BLaER1 treated with 17β-estradiol and CSF1 and Interleukin-3, amounts not matched to agents 10 nM and 100 nM (cell line): ENCODE measurements at regions not wholly inside any gene's neighbourhood (a gene's known extent, or its start where the extent isn't known, plus 50 kb on each side); places are given as distances from the start of the nearest gene placed in this dataset.

Experiments
- H3K27ac ChIP-seq, 11 experiments: shearing (Covaris generic); formaldehyde crosslinking; 2 replicates each; pipeline ENCODE4 v1.8.1; 2022
- H3K27me3 ChIP-seq, 11 experiments: shearing (Covaris generic); formaldehyde crosslinking; 2 replicates each; pipeline ENCODE4 v1.8.1; 2022
- H3K36me3 ChIP-seq, 11 experiments: shearing (Covaris generic); formaldehyde crosslinking; 2 replicates each; pipeline ENCODE4 v1.8.1; 2022
- H3K4me1 ChIP-seq, 10 experiments: shearing (Covaris generic); formaldehyde crosslinking; 2 replicates each; pipeline ENCODE4 v1.8.1; 2022
- H3K4me2 ChIP-seq, 11 experiments: shearing (Covaris generic); formaldehyde crosslinking; 2 replicates each; pipeline ENCODE4 v1.8.1; 2022
- H3K4me3 ChIP-seq, 10 experiments: shearing (Covaris generic); formaldehyde crosslinking; 2 replicates each; pipeline ENCODE4 v1.8.1; 2022
- H3K9ac ChIP-seq, 11 experiments: shearing (Covaris generic); formaldehyde crosslinking; 2 replicates each; pipeline ENCODE4 v1.8.1; 2022
- H3K9me3 ChIP-seq, 11 experiments: shearing (Covaris generic); formaldehyde crosslinking; replicated peaks in 1 of 11; 2 replicates each; pipeline ENCODE4 v1.8.1; 2022
- H4K20me1 ChIP-seq, 11 experiments: shearing (Covaris generic); formaldehyde crosslinking; 2 replicates each; pipeline ENCODE4 v1.8.1; 2022
- Cebpa-rat ChIP-seq, 11 experiments: shearing (Covaris generic); IDR thresholded peaks; 2 replicates each; pipeline ENCODE4 v1.8.1; 2022

DNA sequence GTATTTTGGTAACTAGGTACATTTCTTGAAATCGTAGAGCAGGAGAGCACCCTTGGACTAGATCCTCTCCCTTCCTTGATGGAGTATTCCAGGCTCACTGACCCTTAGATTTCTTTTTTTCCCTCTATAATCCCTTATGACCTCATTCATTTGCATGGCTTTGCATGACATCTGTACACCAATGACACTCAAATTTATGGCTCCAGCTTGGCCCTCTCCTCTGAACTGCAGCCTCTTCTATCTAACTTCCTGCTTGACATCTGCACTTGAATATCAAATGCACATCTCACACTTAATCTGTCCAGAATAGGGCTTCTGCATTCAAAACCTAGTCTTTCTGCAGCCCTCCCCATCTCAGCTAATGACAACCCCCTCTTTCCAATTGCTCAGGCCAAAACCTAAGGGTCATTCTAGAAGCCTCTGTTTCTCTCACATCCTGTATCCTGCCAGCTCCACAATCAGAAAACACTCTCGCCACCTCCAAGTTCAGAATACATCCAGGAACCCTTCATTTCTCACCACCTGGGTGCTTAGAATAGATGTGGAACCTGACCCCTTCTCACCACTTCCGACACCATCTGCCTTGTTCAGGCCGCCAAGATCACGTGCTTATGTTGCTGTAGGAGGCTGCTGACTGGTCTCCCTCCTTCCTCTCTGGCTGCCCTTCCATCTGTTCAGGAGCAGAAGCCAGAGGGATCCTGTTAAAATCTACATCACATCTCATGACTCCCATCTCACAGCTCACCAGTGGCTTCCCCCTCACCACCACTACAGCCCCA lies 138.9 kb upstream of the MTNR1B start:
- Histone ChIP-seq H3K9me3 (no peaks in the 10 kb centered on the region), H3K9ac (no peak overlapping the region), H3K27ac (no peak overlapping the region), H4K20me1 (no peaks in the 10 kb centered on the region), H3K4me3 (no peak overlapping the region), H3K4me2 (no peak overlapping the region), H3K27me3 (no peaks in the 10 kb centered on the region), H3K36me3 (no peaks in the 10 kb centered on the region), H3K4me1 (no peaks in the 10 kb centered on the region)
- no peak for TF ChIP-seq Cebpa-rat (IDR thresholded peaks at IDR 0.05)

DNA sequence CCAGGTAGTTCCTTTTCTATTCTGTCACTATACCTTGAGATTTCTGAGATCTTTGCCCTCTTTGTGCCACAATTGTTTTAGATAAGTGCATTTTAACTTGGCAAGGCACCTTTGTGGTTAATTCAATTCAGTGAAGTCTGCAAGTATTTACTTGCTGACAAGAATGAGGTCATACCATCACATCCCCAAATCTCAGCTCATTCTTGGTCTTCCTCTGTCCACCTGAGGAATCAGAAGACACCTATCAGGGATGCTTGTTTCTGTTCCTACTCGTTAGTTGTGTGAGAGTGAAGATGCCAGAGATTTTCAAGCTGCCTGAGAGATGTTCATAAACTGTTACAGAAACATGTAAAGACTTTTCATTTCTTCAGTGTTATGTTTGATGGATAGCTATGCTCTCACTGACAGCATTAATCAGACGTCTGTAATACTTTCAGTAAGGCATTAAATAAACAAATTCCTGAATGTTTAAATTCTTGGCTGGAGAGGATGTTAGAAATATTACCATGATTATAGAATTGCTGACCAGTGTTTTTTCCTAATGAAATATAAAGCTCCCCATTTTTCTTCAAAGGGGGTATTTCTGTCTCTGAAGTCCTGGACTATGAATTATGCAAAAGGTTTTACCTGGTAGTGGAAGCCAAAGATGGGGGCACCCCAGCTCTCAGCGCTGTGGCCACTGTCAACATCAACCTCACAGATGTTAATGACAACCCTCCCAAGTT lies 135.0 kb upstream of the MTNR1B start:
- Histone ChIP-seq H3K36me3 (no peaks in the 10 kb centered on the region), H4K20me1 (no peaks in the 10 kb centered on the region), H3K27ac (no peak overlapping the region), H3K4me3 (no peak overlapping the region), H3K4me2 (no peak overlapping the region), H3K9me3 (no peaks in the 10 kb centered on the region), H3K9ac (no peak overlapping the region), H3K4me1 (no peaks in the 10 kb centered on the region), H3K27me3 (no peaks in the 10 kb centered on the region)
- no peak for TF ChIP-seq Cebpa-rat (IDR thresholded peaks at IDR 0.05)

DNA sequence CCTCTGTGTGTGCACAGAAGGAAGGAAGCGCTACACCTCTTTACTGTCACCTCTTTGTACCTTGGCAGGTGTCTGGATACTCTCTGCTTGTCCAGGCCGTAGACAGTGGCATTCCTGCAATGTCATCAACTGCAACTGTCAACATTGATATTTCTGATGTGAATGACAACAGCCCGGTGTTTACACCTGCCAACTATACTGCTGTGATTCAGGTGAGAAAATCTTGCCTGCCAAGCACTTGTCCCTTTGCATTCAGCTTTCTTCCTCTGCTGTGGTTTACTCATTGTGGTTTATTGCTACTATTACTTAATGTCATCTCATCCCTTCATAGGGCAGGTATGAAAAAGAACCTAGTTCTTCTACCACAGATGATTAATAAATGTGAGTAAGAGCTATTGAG lies 131.9 kb upstream of the MTNR1B start:
- Histone ChIP-seq H3K4me1 (no peaks in the 10 kb centered on the region), H3K9ac (no peak overlapping the region), H4K20me1 (no peaks in the 10 kb centered on the region), H3K4me3 (no peak overlapping the region), H3K9me3 (no peaks in the 10 kb centered on the region), H3K4me2 (no peak overlapping the region), H3K36me3 (no peaks in the 10 kb centered on the region), H3K27me3 (no peaks in the 10 kb centered on the region), H3K27ac (no peak overlapping the region)
- no peak for TF ChIP-seq Cebpa-rat (IDR thresholded peaks at IDR 0.05)

DNA sequence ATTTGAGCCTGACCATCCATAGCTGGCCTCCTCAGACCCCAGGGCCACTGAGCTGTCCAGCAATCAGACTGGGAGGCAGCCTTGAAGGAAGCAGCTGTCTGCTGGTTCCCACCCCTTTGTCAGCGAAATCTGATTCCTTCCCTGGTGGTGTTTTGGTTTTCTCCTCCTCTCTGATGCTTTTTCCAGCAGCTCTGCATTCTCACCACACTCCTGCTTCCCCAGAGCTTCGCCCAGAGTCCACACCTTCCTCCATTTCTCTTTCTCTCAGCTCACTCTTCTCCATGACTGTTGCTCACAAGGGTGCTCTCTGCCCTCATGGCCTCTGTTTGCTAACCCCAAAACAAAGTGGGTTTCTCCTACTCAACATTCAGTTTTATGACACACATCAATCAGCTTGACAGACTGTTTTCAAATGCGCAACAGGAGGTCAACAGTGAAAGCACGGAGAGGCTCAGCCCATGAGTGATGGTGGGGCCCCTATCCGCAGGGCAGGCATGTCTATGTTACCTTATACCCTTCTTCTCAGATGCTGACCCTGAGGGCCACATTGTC lies 130.6 kb upstream of the MTNR1B start:
- H3K9ac ChIP-seq: no peak overlapping the region
- H3K27ac ChIP-seq: no peak overlapping the region
- no peak overlapping the region for H3K4me2 ChIP-seq
- no peaks in the 10 kb centered on the region for H3K36me3 ChIP-seq
- no peaks in the 10 kb centered on the region for H3K27me3 ChIP-seq
- H3K4me3 ChIP-seq: no peak overlapping the region
- no peaks in the 10 kb centered on the region for H4K20me1 ChIP-seq
- no peaks in the 10 kb centered on the region for H3K4me1 ChIP-seq
- no peak for TF ChIP-seq Cebpa-rat (IDR thresholded peaks at IDR 0.05)
- H3K9me3 ChIP-seq: no peaks in the 10 kb centered on the region

DNA sequence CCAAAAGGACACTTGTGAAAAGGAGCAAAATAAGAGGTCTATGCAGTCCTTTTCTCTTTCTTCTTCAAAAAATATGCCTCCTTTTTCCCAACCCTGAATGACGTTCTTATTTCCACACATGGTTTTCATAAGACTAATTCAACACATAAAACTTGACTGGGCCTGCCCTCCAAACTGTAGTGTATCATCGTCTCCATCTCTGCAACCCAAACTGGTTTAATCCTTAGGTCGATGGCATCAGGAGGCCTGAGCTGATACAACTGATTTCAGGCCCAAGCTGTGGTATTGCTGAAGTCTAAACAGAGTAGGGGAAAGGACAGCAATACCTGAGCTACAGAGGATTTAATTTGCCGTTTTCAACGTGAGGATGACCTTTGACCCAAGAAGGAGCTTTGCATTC lies 130.0 kb upstream of the MTNR1B start:
- H3K27me3 ChIP-seq: no peaks in the 10 kb centered on the region
- H3K4me3 ChIP-seq: no peak overlapping the region
- no peak for TF ChIP-seq Cebpa-rat (IDR thresholded peaks at IDR 0.05)
- H3K4me2 ChIP-seq: no peak overlapping the region
- no peak overlapping the region for H3K27ac ChIP-seq
- H4K20me1 ChIP-seq: no peaks in the 10 kb centered on the region
- no peaks in the 10 kb centered on the region for H3K36me3 ChIP-seq
- H3K9ac ChIP-seq: no peak overlapping the region
- no peaks in the 10 kb centered on the region for H3K4me1 ChIP-seq
- no peaks in the 10 kb centered on the region for H3K9me3 ChIP-seq

DNA sequence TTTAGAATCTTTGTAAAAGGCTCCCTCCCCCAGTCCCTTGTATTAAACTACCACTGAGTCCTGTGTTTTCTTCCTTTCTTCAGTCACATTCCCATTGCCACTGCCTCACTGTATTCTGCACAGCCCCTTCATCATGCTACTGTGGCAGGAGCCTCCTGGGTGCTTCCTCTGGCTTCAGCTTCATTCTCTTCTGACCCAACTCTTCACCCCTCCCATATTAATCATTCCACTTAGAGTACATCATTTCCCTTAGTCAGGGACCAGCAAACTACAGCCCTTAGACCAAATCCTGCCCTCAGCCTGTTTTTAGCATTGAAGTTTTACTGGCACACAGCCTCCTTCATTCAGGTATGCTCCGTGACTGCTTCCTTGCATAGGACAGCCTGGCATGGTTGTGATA lies 127.7 kb upstream of the MTNR1B start:
- TF ChIP-seq Cebpa-rat (IDR thresholded peaks at IDR 0.05): no peak
- no peaks in the 10 kb centered on the region for H3K27me3 ChIP-seq
- H3K4me3 ChIP-seq: no peak overlapping the region
- no peaks in the 10 kb centered on the region for H3K9me3 ChIP-seq
- H3K27ac ChIP-seq: no peak overlapping the region
- no peaks in the 10 kb centered on the region for H3K36me3 ChIP-seq
- H4K20me1 ChIP-seq: no peaks in the 10 kb centered on the region; a peak in 1 of 22 replicates
- H3K4me2 ChIP-seq: no peak overlapping the region
- H3K4me1 ChIP-seq: no peaks in the 10 kb centered on the region
- no peak overlapping the region for H3K9ac ChIP-seq

DNA sequence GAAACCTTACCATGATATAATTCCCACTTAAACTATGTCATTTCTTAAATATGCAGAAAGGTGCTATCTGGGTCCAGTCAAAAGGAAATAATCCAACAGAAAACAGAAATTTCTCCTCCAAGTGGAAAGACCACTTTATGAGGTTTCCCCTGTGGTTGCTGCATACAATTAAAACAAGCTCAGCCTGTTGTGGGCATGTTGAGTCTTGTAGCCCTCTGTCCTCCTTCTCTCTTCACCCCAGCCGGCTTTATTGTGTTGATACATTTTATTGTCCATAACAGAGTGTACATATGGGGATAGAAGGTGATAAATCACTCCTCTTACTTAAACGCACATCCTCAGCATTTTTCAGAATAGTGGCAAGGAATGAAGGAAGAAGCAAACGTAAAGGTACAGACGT lies 126.0 kb upstream of the MTNR1B start:
- no peaks in the 10 kb centered on the region for H3K9me3 ChIP-seq
- no peak overlapping the region for H3K4me2 ChIP-seq
- no peaks in the 10 kb centered on the region for H3K36me3 ChIP-seq
- TF ChIP-seq Cebpa-rat (IDR thresholded peaks at IDR 0.05): no peak
- no peak overlapping the region for H3K27ac ChIP-seq
- H3K4me3 ChIP-seq: no peak overlapping the region
- no peaks in the 10 kb centered on the region; a peak in 1 of 22 replicates for H4K20me1 ChIP-seq
- no peak overlapping the region for H3K9ac ChIP-seq
- H3K27me3 ChIP-seq: no peaks in the 10 kb centered on the region
- no peaks in the 10 kb centered on the region for H3K4me1 ChIP-seq

DNA sequence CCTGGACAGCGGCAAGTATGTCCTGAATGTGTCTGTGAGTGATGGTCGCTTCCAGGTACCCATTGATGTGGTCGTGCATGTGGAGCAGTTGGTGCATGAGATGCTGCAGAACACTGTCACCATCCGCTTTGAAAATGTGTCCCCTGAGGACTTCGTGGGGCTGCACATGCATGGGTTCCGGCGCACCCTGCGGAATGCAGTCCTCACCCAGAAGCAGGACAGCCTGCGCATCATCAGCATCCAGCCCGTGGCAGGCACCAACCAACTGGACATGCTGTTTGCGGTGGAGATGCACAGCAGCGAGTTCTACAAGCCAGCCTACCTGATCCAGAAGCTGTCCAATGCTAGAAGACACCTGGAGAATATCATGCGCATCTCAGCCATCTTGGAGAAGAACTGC lies 125.3 kb upstream of the MTNR1B start:
- H3K4me1 ChIP-seq: no peaks in the 10 kb centered on the region
- no peak overlapping the region for H3K27ac ChIP-seq
- H4K20me1 ChIP-seq: no peaks in the 10 kb centered on the region; a peak in 1 of 22 replicates
- TF ChIP-seq Cebpa-rat (IDR thresholded peaks at IDR 0.05): no peak
- no peak overlapping the region for H3K9ac ChIP-seq
- H3K9me3 ChIP-seq: no peaks in the 10 kb centered on the region
- no peaks in the 10 kb centered on the region for H3K36me3 ChIP-seq
- no peak overlapping the region for H3K4me3 ChIP-seq
- no peaks in the 10 kb centered on the region for H3K27me3 ChIP-seq
- H3K4me2 ChIP-seq: no peak overlapping the region

DNA sequence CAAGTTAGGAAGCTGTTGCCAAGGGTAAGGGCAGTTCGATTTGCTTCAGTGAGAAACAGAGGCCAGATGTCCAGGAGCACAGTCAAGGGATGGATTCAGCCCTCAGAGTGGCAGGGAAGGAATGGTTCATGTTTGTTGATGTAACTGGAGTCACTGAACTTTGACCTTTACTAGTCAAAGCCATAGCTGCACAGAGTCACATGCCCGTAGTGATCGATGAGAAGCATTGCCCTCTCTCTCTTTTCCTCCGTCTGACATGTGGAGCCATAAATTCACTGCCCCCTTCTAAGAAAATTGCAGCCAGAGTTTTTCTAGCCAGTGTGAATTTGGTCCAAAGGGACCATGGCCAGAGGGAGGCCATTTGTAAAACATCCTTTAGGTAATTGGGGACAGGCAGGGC lies 124.1 kb upstream of the MTNR1B start:
- Histone ChIP-seq H3K27me3 (no peaks in the 10 kb centered on the region), H3K27ac (no peak overlapping the region), H3K4me1 (no peaks in the 10 kb centered on the region), H3K4me2 (no peak overlapping the region), H3K36me3 (no peaks in the 10 kb centered on the region), H4K20me1 (no peaks in the 10 kb centered on the region; a peak in 1 of 22 replicates), H3K9me3 (no peaks in the 10 kb centered on the region), H3K4me3 (no peak overlapping the region), H3K9ac (no peak overlapping the region)
- TF ChIP-seq Cebpa-rat (IDR thresholded peaks at IDR 0.05): no peak

DNA sequence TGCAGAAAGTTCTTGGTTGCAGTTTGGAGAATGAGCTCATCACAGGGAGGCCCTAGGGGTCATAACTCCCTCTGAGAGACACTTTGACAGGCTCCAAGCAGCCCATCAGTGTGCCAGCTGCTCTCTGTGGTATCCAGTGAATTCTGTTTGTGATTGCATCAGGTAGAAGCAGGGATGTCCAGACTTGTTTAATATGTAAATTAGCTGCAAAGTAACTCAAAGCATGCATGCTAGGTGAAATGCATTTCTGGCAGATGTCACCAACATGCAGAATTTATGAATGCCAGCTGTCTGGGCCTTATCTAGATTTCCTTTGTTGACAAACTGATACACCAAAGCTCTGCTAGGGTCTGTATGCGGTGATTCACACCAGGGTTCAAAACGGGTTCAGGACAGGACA lies 123.6 kb upstream of the MTNR1B start:
- Histone ChIP-seq H3K4me2 (no peak overlapping the region), H3K27me3 (no peaks in the 10 kb centered on the region), H3K36me3 (no peaks in the 10 kb centered on the region), H3K27ac (no peak overlapping the region), H3K4me3 (no peak overlapping the region), H3K9ac (no peak overlapping the region), H3K4me1 (no peaks in the 10 kb centered on the region), H4K20me1 (no peaks in the 10 kb centered on the region; a peak in 1 of 22 replicates), H3K9me3 (no peaks in the 10 kb centered on the region)
- TF ChIP-seq Cebpa-rat (IDR thresholded peaks at IDR 0.05): no peak
